ENCODE measurements at regions not wholly inside any gene's neighbourhood (a gene's known extent, or its start where the extent isn't known, plus 50 kb on each side); places are given as distances from the start of the nearest gene placed in this dataset.

- TF ChIP-seq ZBTB33 (IDR thresholded peaks at IDR 0.05) (no peak), CTCF (IDR thresholded peaks at IDR 0.05; ENCODE audit: low read depth, low read length, missing input control) (no peak), SP1 (IDR thresholded peaks at IDR 0.05) (no peak)
These were observed 65.8 kb upstream of the PLCL2 start (continued) for GRCh38 chr3:16818945-16819344.

- H3K36me3 ChIP-seq (ENCODE audit: control insufficient read depth in 4 of 4, insufficient read depth in 3 of 4, low read depth in 1 of 4, low read length in 3 of 4) = no peaks in the 10 kb centered on the region
- TF ChIP-seq HNF4A (conservative IDR thresholded peaks at IDR 0.05) = no peak
- no peak for TF ChIP-seq YY1 (IDR thresholded peaks at IDR 0.05)
- no peak for TF ChIP-seq RAD21 (IDR thresholded peaks at IDR 0.05)
- no peak for TF ChIP-seq HNF4G (IDR thresholded peaks at IDR 0.05)
- no peak for TF ChIP-seq REST (IDR thresholded peaks at IDR 0.05)
- TF ChIP-seq GABPA (IDR thresholded peaks at IDR 0.05 in 1 of 2, conservative IDR thresholded peaks at IDR 0.05 in 1 of 2) = no peak
- no peak for TF ChIP-seq TAF1 (conservative IDR thresholded peaks at IDR 0.05)
- TF ChIP-seq ATF3 (IDR thresholded peaks at IDR 0.05) = no peak
- no peak for TF ChIP-seq RXRA (IDR thresholded peaks at IDR 0.05)
- TF ChIP-seq ZBTB33 (IDR thresholded peaks at IDR 0.05) = no peak
- no peak for TF ChIP-seq JUND (IDR thresholded peaks at IDR 0.05)
- no peak for TF ChIP-seq EGR1 (IDR thresholded peaks at IDR 0.05; ENCODE audit: low read depth in 2 of 2)
- TF ChIP-seq SP1 (IDR thresholded peaks at IDR 0.05) = no peak
- no peak for TF ChIP-seq FOXA1 (IDR thresholded peaks at IDR 0.05)
- no peak for TF ChIP-seq CTCF (IDR thresholded peaks at IDR 0.05; ENCODE audit: low read depth, low read length, missing input control)
- TF ChIP-seq MAX (IDR thresholded peaks at IDR 0.05) = no peak
- no peak for TF ChIP-seq NR2F2 (IDR thresholded peaks at IDR 0.05)
- TF ChIP-seq FOXA2 (IDR thresholded peaks at IDR 0.05) = no peak
These were observed 64.3 kb upstream of the PLCL2 start for GRCh38 chr3:16820485-16820884.

More at GRCh38 chr3:16820485-16820884, 64.3 kb upstream of the PLCL2 start:
- H3K27me3 ChIP-seq (ENCODE audit: control insufficient read depth in 4 of 4, insufficient read depth in 4 of 4, low read length in 3 of 4) = no peaks in the 10 kb centered on the region
- H3K4me1 ChIP-seq (ENCODE audit: control insufficient read depth in 4 of 4, insufficient read depth in 4 of 4, low read length in 3 of 4) = no peaks in the 10 kb centered on the region
- no peak for DNase-seq (ENCODE audit: low spot score)
- H3K27ac ChIP-seq (ENCODE audit: low read depth in 1 of 2, low read length in 2 of 2) = no peak overlapping the region
- peaks cover 0 to 3% (median 0%) of the 10 kb centered on the region in 4 donors for H3K9me3 ChIP-seq (ENCODE audit: control insufficient read depth in 4 of 4, low read length in 3 of 4)
- H3K4me3 ChIP-seq (ENCODE audit: low read depth in 1 of 3, low read length in 3 of 3) = no peak overlapping the region
- no peak overlapping the region for H3K9ac ChIP-seq (ENCODE audit: low read depth in 1 of 2, low read length in 2 of 2)

Measured in liver (tissue), 7 donors.